ENCODE measurements at regions not wholly inside any gene's neighbourhood (a gene's known extent, or its start where the extent isn't known, plus 50 kb on each side); places are given as distances from the start of the nearest gene placed in this dataset.
A peak's percentile ranks its signal among the peaks of the same experiment; 100 is the strongest.

- Histone ChIP-seq H3K27ac (ENCODE audit: low read depth in 1 of 2, low read length in 2 of 2) (no peak overlapping the region), H3K4me1 (ENCODE audit: control insufficient read depth in 4 of 4, insufficient read depth in 4 of 4, low read length in 3 of 4) (no peaks in the 10 kb centered on the region), H3K36me3 (ENCODE audit: control insufficient read depth in 4 of 4, insufficient read depth in 3 of 4, low read depth in 1 of 4, low read length in 3 of 4) (no peaks in the 10 kb centered on the region), H3K27me3 (ENCODE audit: control insufficient read depth in 4 of 4, insufficient read depth in 4 of 4, low read length in 3 of 4) (no peaks in the 10 kb centered on the region), H3K9ac (ENCODE audit: low read depth in 1 of 2, low read length in 2 of 2) (no peak overlapping the region), H3K9me3 (ENCODE audit: control insufficient read depth in 4 of 4, low read length in 3 of 4) (no peaks in the 10 kb centered on the region), H3K4me3 (ENCODE audit: low read depth in 1 of 3, low read length in 3 of 3) (no peak overlapping the region)
- TF ChIP-seq FOXA2 (IDR thresholded peaks at IDR 0.05) (no peak), RAD21 (IDR thresholded peaks at IDR 0.05) (peak in 1 of 2 donors; percentile 9)
- DNase-seq (ENCODE audit: low spot score) = no peak
- 26% methylated on average over 3 of the region's 3 CpGs for WGBS
Measured at GRCh38 chr5:106454651-106455415, 1215.9 kb downstream of the EFNA5 start.

- Histone ChIP-seq H3K4me1 (ENCODE audit: control insufficient read depth in 4 of 4, insufficient read depth in 4 of 4, low read length in 3 of 4) (no peaks in the 10 kb centered on the region), H3K27me3 (ENCODE audit: control insufficient read depth in 4 of 4, insufficient read depth in 4 of 4, low read length in 3 of 4) (no peaks in the 10 kb centered on the region), H3K9me3 (ENCODE audit: control insufficient read depth in 4 of 4, low read length in 3 of 4) (no peaks in the 10 kb centered on the region), H3K27ac (ENCODE audit: low read depth in 1 of 2, low read length in 2 of 2) (no peak overlapping the region), H3K36me3 (ENCODE audit: control insufficient read depth in 4 of 4, insufficient read depth in 3 of 4, low read depth in 1 of 4, low read length in 3 of 4) (no peaks in the 10 kb centered on the region), H3K9ac (ENCODE audit: low read depth in 1 of 2, low read length in 2 of 2) (no peak overlapping the region), H3K4me3 (ENCODE audit: low read depth in 1 of 3, low read length in 3 of 3) (no peak overlapping the region)
- DNase-seq (ENCODE audit: low spot score) = no peak
- WGBS = 60% methylated on average over 1 of the region's 1 CpG
- TF ChIP-seq HNF4G (IDR thresholded peaks at IDR 0.05) (no peak), EGR1 (IDR thresholded peaks at IDR 0.05; ENCODE audit: low read depth in 2 of 2) (no peak), HNF4A (conservative IDR thresholded peaks at IDR 0.05) (no peak), ZBTB33 (IDR thresholded peaks at IDR 0.05) (no peak), RAD21 (IDR thresholded peaks at IDR 0.05) (no peak), NR2F2 (IDR thresholded peaks at IDR 0.05) (no peak)
Measured at GRCh38 chr5:106454050-106454449, 1216.7 kb downstream of the EFNA5 start.

GRCh38 chr5:106451998-106452397 lies 1218.7 kb downstream of the EFNA5 start:
- no peak for TF ChIP-seq MAX (IDR thresholded peaks at IDR 0.05)
- no peak for TF ChIP-seq EGR1 (IDR thresholded peaks at IDR 0.05; ENCODE audit: low read depth in 2 of 2)
- TF ChIP-seq RAD21 (IDR thresholded peaks at IDR 0.05) = no peak
- TF ChIP-seq JUND (IDR thresholded peaks at IDR 0.05) = no peak
- no peak for TF ChIP-seq CTCF (IDR thresholded peaks at IDR 0.05; ENCODE audit: low read depth, low read length, missing input control)
- TF ChIP-seq FOXA2 (IDR thresholded peaks at IDR 0.05) = no peak
- no peak for TF ChIP-seq ZBTB33 (IDR thresholded peaks at IDR 0.05)
- no peak for TF ChIP-seq HNF4A (conservative IDR thresholded peaks at IDR 0.05)
- TF ChIP-seq ATF3 (IDR thresholded peaks at IDR 0.05) = no peak
- no peak for TF ChIP-seq NR2F2 (IDR thresholded peaks at IDR 0.05)
- no peak for TF ChIP-seq SP1 (IDR thresholded peaks at IDR 0.05)
- no peak for TF ChIP-seq GABPA (IDR thresholded peaks at IDR 0.05 in 1 of 2, conservative IDR thresholded peaks at IDR 0.05 in 1 of 2)
- no peak for TF ChIP-seq TAF1 (conservative IDR thresholded peaks at IDR 0.05)
- TF ChIP-seq HNF4G (IDR thresholded peaks at IDR 0.05) = no peak
- TF ChIP-seq RXRA (IDR thresholded peaks at IDR 0.05) = no peak
- TF ChIP-seq REST (IDR thresholded peaks at IDR 0.05) = no peak
- no peak for TF ChIP-seq FOXA1 (IDR thresholded peaks at IDR 0.05)
- no peak overlapping the region for H3K4me3 ChIP-seq (ENCODE audit: low read depth in 1 of 3, low read length in 3 of 3)
- H3K36me3 ChIP-seq (ENCODE audit: control insufficient read depth in 4 of 4, insufficient read depth in 3 of 4, low read depth in 1 of 4, low read length in 3 of 4) = no peaks in the 10 kb centered on the region
- no peaks in the 10 kb centered on the region for H3K4me1 ChIP-seq (ENCODE audit: control insufficient read depth in 4 of 4, insufficient read depth in 4 of 4, low read length in 3 of 4)
- 57% methylated on average over 5 of the region's 5 CpGs for WGBS
- H3K9ac ChIP-seq (ENCODE audit: low read depth in 1 of 2, low read length in 2 of 2) = no peak overlapping the region
- no peak overlapping the region for H3K27ac ChIP-seq (ENCODE audit: low read depth in 1 of 2, low read length in 2 of 2)
- H3K9me3 ChIP-seq (ENCODE audit: control insufficient read depth in 4 of 4, low read length in 3 of 4) = no peaks in the 10 kb centered on the region
- no peaks in the 10 kb centered on the region for H3K27me3 ChIP-seq (ENCODE audit: control insufficient read depth in 4 of 4, insufficient read depth in 4 of 4, low read length in 3 of 4)
- DNase-seq (ENCODE audit: low spot score) = no peak

Data from liver (tissue), 8 donors.